ENCODE measurements at regions not wholly inside any gene's neighbourhood (a gene's known extent, or its start where the extent isn't known, plus 50 kb on each side); places are given as distances from the start of the nearest gene placed in this dataset.

- TF ChIP-seq EP300 (IDR thresholded peaks at IDR 0.05) (no peak), POLR2AphosphoS5 (IDR thresholded peaks at IDR 0.05) (no peak), CTCF (IDR thresholded peaks at IDR 0.05) (no peak)
- no peak overlapping the region for H3K27ac ChIP-seq (replicated peaks in 1 of 4)
- WGBS, result 73% methylated on average over 3 of the region's 3 CpGs
- H3K4me3 ChIP-seq, result no peak overlapping the region
- no peak for DNase-seq (ENCODE audit: extremely low spot score)
- no peaks in the 10 kb centered on the region for H3K9me3 ChIP-seq
- no peaks in the 10 kb centered on the region for H3K27me3 ChIP-seq
- H3K4me1 ChIP-seq, result no peaks in the 10 kb centered on the region
- no peaks in the 10 kb centered on the region for H3K36me3 ChIP-seq
- intact Hi-C loops (cut with DNase I), result no loop called here
Measured at GRCh38 chr3:24623657-24624056, 129.0 kb upstream of the THRB start.

- no peak overlapping the region for H3K4me3 ChIP-seq
- no peak overlapping the region for H3K27ac ChIP-seq (replicated peaks in 1 of 4)
- H3K9me3 ChIP-seq, result no peaks in the 10 kb centered on the region
- TF ChIP-seq CTCF (IDR thresholded peaks at IDR 0.05) (no peak), EP300 (IDR thresholded peaks at IDR 0.05) (no peak), POLR2A (IDR thresholded peaks at IDR 0.05; ENCODE audit: low read depth) (no peak), POLR2AphosphoS5 (IDR thresholded peaks at IDR 0.05) (no peak)
- 47% methylated on average over 2 of the region's 2 CpGs for WGBS
- no peaks in the 10 kb centered on the region for H3K27me3 ChIP-seq
- no peaks in the 10 kb centered on the region for H3K4me1 ChIP-seq
- intact Hi-C loops (cut with DNase I), result no loop called here
- no peak for DNase-seq (ENCODE audit: extremely low spot score)
- H3K36me3 ChIP-seq, result no peaks in the 10 kb centered on the region
Measured at GRCh38 chr3:24624938-24625681, 130.5 kb upstream of the THRB start.

DNA sequence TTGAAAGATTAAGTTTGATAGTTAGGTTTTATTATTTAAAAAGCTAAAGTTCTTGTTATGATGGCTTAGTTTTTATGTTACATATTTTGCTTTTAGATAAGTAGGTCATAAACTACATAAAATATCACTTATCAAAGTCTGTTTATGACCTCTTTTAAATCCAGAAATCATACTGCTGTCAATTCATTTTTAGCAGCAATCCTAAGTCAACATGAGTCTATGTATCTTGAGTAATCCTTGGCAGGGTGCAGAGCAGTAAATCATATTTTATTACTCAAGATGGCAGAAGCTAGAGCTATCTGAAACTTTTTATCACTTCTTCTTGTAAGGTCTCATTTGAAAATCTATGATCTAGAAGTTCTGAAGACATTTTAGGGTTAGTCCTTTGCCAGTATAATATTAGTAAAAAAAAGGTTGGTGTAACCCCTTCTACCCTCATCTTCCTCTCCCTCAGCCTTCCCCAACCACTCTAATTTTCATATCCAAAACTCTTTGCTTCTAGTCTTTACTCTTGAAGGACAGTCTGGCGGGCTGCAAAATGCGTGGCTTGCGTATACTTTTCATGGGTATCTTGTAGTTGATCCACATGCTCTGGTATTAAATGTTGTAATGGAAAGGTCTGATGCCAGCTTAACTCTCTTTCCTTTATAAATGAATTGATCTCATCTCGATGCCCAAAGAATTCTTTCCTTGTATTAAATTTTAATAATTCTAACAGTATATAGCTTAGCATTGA is 134.0 kb upstream of the THRB start:
- intact Hi-C loops (cut with DNase I), result no loop called here
- Histone ChIP-seq H3K9me3 (no peaks in the 10 kb centered on the region), H3K27me3 (no peaks in the 10 kb centered on the region), H3K4me3 (no peak overlapping the region), H3K27ac (replicated peaks in 1 of 4) (no peak overlapping the region), H3K36me3 (no peaks in the 10 kb centered on the region), H3K4me1 (no peaks in the 10 kb centered on the region)
- TF ChIP-seq POLR2AphosphoS5 (IDR thresholded peaks at IDR 0.05) (no peak), EP300 (IDR thresholded peaks at IDR 0.05) (no peak), POLR2A (IDR thresholded peaks at IDR 0.05; ENCODE audit: low read depth) (no peak), CTCF (IDR thresholded peaks at IDR 0.05) (no peak)
- DNase-seq (ENCODE audit: extremely low spot score), result no peak
- 93% methylated on average over 4 of the region's 4 CpGs for WGBS

- intact Hi-C loops (cut with DNase I), result no loop called here
- H3K27me3 ChIP-seq, result no peaks in the 10 kb centered on the region
- H3K27ac ChIP-seq (replicated peaks in 1 of 4), result no peak overlapping the region
- H3K4me3 ChIP-seq, result no peak overlapping the region
- H3K9me3 ChIP-seq, result no peaks in the 10 kb centered on the region
- H3K36me3 ChIP-seq, result no peaks in the 10 kb centered on the region
- DNase-seq (ENCODE audit: extremely low spot score), result no peak
- TF ChIP-seq POLR2AphosphoS5 (IDR thresholded peaks at IDR 0.05), result no peak
- no peak for TF ChIP-seq EP300 (IDR thresholded peaks at IDR 0.05)
- no peak for TF ChIP-seq CTCF (IDR thresholded peaks at IDR 0.05)
- no peak for TF ChIP-seq POLR2A (IDR thresholded peaks at IDR 0.05; ENCODE audit: low read depth)
- H3K4me1 ChIP-seq, result no peaks in the 10 kb centered on the region
Measured at GRCh38 chr3:24631481-24631880, 136.8 kb upstream of the THRB start.

Measured in esophagus muscularis mucosa (tissue), 4 donors.